GM20000 (cell line): ENCODE measurements at regions not wholly inside any gene's neighbourhood (a gene's known extent, or its start where the extent isn't known, plus 50 kb on each side); places are given as distances from the start of the nearest gene placed in this dataset.

Experiments
- DNase-seq: peaks from one replicate; pipeline ENCODE4 v3.0.0; 2012; ENCODE audit warnings: low spot score
- CTCF ChIP-seq: IDR thresholded peaks from 2 replicates; pipeline ENCODE4 v1.5.1; 2012; ENCODE audit warnings: mild to moderate bottlenecking, control low read depth; ENCODE audit errors: extremely low read depth, missing control alignments

GRCh38 chr4:32544846-32545245, 1824.7 kb downstream of the PCDH7 start:
- no peak for TF ChIP-seq CTCF
- no peak for DNase-seq

GRCh38 chr4:32551943-32552342, 1831.8 kb downstream of the PCDH7 start:
- TF ChIP-seq CTCF = no peak
- no peak for DNase-seq

- no peak for TF ChIP-seq CTCF
- DNase-seq = no peak
Measured at GRCh38 chr4:32560306-32560705, 1840.1 kb downstream of the PCDH7 start.

- DNase-seq = no peak
- no peak for TF ChIP-seq CTCF
Measured at GRCh38 chr4:32562010-32562409, 1841.8 kb downstream of the PCDH7 start.

GRCh38 chr4:32564626-32565025, 1844.5 kb downstream of the PCDH7 start:
- DNase-seq = no peak
- no peak for TF ChIP-seq CTCF

GRCh38 chr4:32569861-32570260, 1849.7 kb downstream of the PCDH7 start:
- no peak for TF ChIP-seq CTCF
- DNase-seq = no peak

- no peak for TF ChIP-seq CTCF
- no peak for DNase-seq
Measured at GRCh38 chr4:32572366-32572765, 1852.2 kb downstream of the PCDH7 start.

- no peak for TF ChIP-seq CTCF
- DNase-seq = no peak
Measured at GRCh38 chr4:32574803-32575202, 1854.6 kb downstream of the PCDH7 start.
